Mesendoderm (in vitro differentiated cells): ENCODE measurements at regions not wholly inside any gene's neighbourhood (a gene's known extent, or its start where the extent isn't known, plus 50 kb on each side); places are given as distances from the start of the nearest gene placed in this dataset.

ENCODE experiments used
- DNase-seq: peaks from one replicate; pipeline ENCODE4 v3.0.0; 2013
- H2AK5ac ChIP-seq: 2 replicates; pipeline ENCODE4 v1.6.1; 2013; ENCODE audit warnings: low read length, inconsistent platforms
- H2BK120ac ChIP-seq: 2 replicates; pipeline ENCODE4 v1.6.1; 2013; ENCODE audit warnings: low read depth, mild to moderate bottlenecking, low read length, moderate library complexity, mixed read lengths
- H2BK15ac ChIP-seq: replicated peaks from 2 replicates; pipeline ENCODE4 v1.6.1; 2013; ENCODE audit warnings: low read depth, mild to moderate bottlenecking, moderate library complexity
- H2BK5ac ChIP-seq: 2 replicates; pipeline ENCODE4 v1.6.1; 2013; ENCODE audit warnings: low read length, inconsistent platforms
- H3K18ac ChIP-seq: 2 replicates; pipeline ENCODE4 v1.6.1; 2013; ENCODE audit warnings: mild to moderate bottlenecking, low read length, mixed read lengths
- H3K23ac ChIP-seq: one replicate; pipeline ENCODE4 v1.6.1; 2013; ENCODE audit warnings: low read length
- H3K27ac ChIP-seq: 2 replicates; pipeline ENCODE4 v1.5.1; 2013; ENCODE audit warnings: low read depth, mild to moderate bottlenecking, inconsistent platforms, low read length, moderate library complexity
- H3K27me3 ChIP-seq: 2 replicates; pipeline ENCODE4 v1.6.1; 2013; ENCODE audit warnings: low read length, control low read depth, mild to moderate bottlenecking, inconsistent platforms; ENCODE audit not compliant: insufficient read depth, poor library complexity
- H3K36me3 ChIP-seq: 2 replicates; pipeline ENCODE4 v1.6.1; 2013; ENCODE audit warnings: low read length, inconsistent platforms; ENCODE audit not compliant: control insufficient read depth, insufficient read depth
- H3K4ac ChIP-seq: one replicate; pipeline ENCODE4 v1.6.1; 2013; ENCODE audit warnings: low read depth, mild to moderate bottlenecking, low read length, moderate library complexity
- H3K4me1 ChIP-seq: 2 replicates; pipeline ENCODE4 v1.6.1; 2013; ENCODE audit warnings: low read depth, low read length, inconsistent platforms; ENCODE audit not compliant: control insufficient read depth
- H3K4me2 ChIP-seq: 2 replicates; pipeline ENCODE4 v1.6.1; 2013; ENCODE audit warnings: low read length
- H3K4me3 ChIP-seq: 2 replicates; pipeline ENCODE4 v1.5.1; 2013; ENCODE audit warnings: mild to moderate bottlenecking, low read length
- H3K56ac ChIP-seq: one replicate; pipeline ENCODE4 v1.6.1; 2013; ENCODE audit warnings: low read length
- H3K79me1 ChIP-seq: 2 replicates; pipeline ENCODE4 v1.6.1; 2013; ENCODE audit warnings: low read length, inconsistent platforms
- H3K79me2 ChIP-seq: 2 replicates; pipeline ENCODE4 v1.6.1; 2013; ENCODE audit warnings: mild to moderate bottlenecking, low read length; ENCODE audit not compliant: control insufficient read depth, insufficient read depth
- H3K9ac ChIP-seq: 2 replicates; pipeline ENCODE4 v1.6.1; 2013; ENCODE audit warnings: low read length, inconsistent platforms
- H4K5ac ChIP-seq: one replicate; pipeline ENCODE4 v1.6.1; 2013; ENCODE audit warnings: low read length
- H4K8ac ChIP-seq: one replicate; pipeline ENCODE4 v1.6.1; 2013; ENCODE audit warnings: low read depth, mild to moderate bottlenecking, control low read depth, low read length, moderate library complexity
- WGBS: extraction: QIAGEN DNeasy Blood & Tissue Kit; methylation state at CpG from one replicate; pipeline ENCODE4 v1.1.7; 2013; ENCODE audit warnings: low lambda C conversion rate, missing lambda C conversion rate; ENCODE audit not compliant: insufficient coverage; ENCODE audit errors: extremely low coverage; 5-methylcytosine and 5-hydroxymethylcytosine counted together

GRCh38 chr1:203926025-203926540 is 64.7 kb downstream of the SNRPE start:
- no peak overlapping the region for H3K9ac ChIP-seq
- no CpG with 5 or more reads among the region's 6 CpGs for WGBS
- no peak overlapping the region for H3K4ac ChIP-seq
- no peaks in the 10 kb centered on the region for H3K27me3 ChIP-seq
- H3K56ac ChIP-seq: no peak overlapping the region
- H3K4me1 ChIP-seq: no peaks in the 10 kb centered on the region
- no peak overlapping the region for H2BK5ac ChIP-seq
- no peak overlapping the region for H2AK5ac ChIP-seq
- H3K79me2 ChIP-seq: no peaks in the 10 kb centered on the region
- no peaks in the 10 kb centered on the region for H3K36me3 ChIP-seq
- no peak for DNase-seq
- H2BK120ac ChIP-seq: no peak overlapping the region
- no peak overlapping the region for H3K23ac ChIP-seq
- no peak overlapping the region for H4K5ac ChIP-seq
- H2BK15ac ChIP-seq: no peak overlapping the region
- no peak overlapping the region for H3K27ac ChIP-seq
- no peaks in the 10 kb centered on the region for H3K79me1 ChIP-seq
- no peak overlapping the region for H3K4me2 ChIP-seq
- H3K4me3 ChIP-seq: no peak overlapping the region
- no peak overlapping the region for H3K18ac ChIP-seq
- no peak overlapping the region for H4K8ac ChIP-seq

GRCh38 chr1:203929741-203930309 is 68.4 kb downstream of the SNRPE start:
- Histone ChIP-seq H3K4me3 (no peak overlapping the region), H3K27ac (no peak overlapping the region), H3K18ac (no peak overlapping the region), H2BK5ac (no peak overlapping the region), H3K56ac (no peak overlapping the region), H3K23ac (no peak overlapping the region), H3K4ac (no peak overlapping the region), H2AK5ac (no peak overlapping the region), H3K9ac (no peak overlapping the region), H2BK15ac (no peak overlapping the region), H3K36me3 (no peaks in the 10 kb centered on the region), H2BK120ac (no peak overlapping the region), H3K27me3 (no peaks in the 10 kb centered on the region), H4K5ac (no peak overlapping the region), H4K8ac (no peak overlapping the region), H3K79me2 (no peaks in the 10 kb centered on the region), H3K4me1 (no peaks in the 10 kb centered on the region), H3K4me2 (no peak overlapping the region), H3K79me1 (no peaks in the 10 kb centered on the region)
- no CpG with 5 or more reads among the region's 4 CpGs for WGBS
- DNase-seq: no peak

GRCh38 chr1:203930342-203930741 is 68.9 kb downstream of the SNRPE start:
- no peak overlapping the region for H2AK5ac ChIP-seq
- no peaks in the 10 kb centered on the region for H3K4me1 ChIP-seq
- H3K79me2 ChIP-seq: no peaks in the 10 kb centered on the region
- H3K56ac ChIP-seq: no peak overlapping the region
- H3K79me1 ChIP-seq: no peaks in the 10 kb centered on the region
- H3K23ac ChIP-seq: no peak overlapping the region
- no peaks in the 10 kb centered on the region for H3K27me3 ChIP-seq
- no peak overlapping the region for H3K4me2 ChIP-seq
- H4K5ac ChIP-seq: no peak overlapping the region
- no peak for DNase-seq
- WGBS: no CpG with 5 or more reads among the region's 3 CpGs
- H3K27ac ChIP-seq: no peak overlapping the region
- H2BK120ac ChIP-seq: no peak overlapping the region
- H2BK5ac ChIP-seq: no peak overlapping the region
- H3K18ac ChIP-seq: no peak overlapping the region
- no peaks in the 10 kb centered on the region for H3K36me3 ChIP-seq
- no peak overlapping the region for H3K9ac ChIP-seq
- no peak overlapping the region for H3K4ac ChIP-seq
- no peak overlapping the region for H4K8ac ChIP-seq
- H3K4me3 ChIP-seq: no peak overlapping the region
- no peak overlapping the region for H2BK15ac ChIP-seq

- Histone ChIP-seq H3K27ac (no peak overlapping the region), H3K79me2 (no peaks in the 10 kb centered on the region), H3K23ac (no peak overlapping the region), H3K18ac (no peak overlapping the region), H3K4ac (no peak overlapping the region), H3K36me3 (no peaks in the 10 kb centered on the region), H3K9ac (no peak overlapping the region), H2BK120ac (no peak overlapping the region), H3K4me1 (no peaks in the 10 kb centered on the region), H3K79me1 (no peaks in the 10 kb centered on the region), H3K4me2 (no peak overlapping the region), H4K8ac (no peak overlapping the region), H4K5ac (no peak overlapping the region), H2AK5ac (no peak overlapping the region), H3K4me3 (no peak overlapping the region), H2BK5ac (no peak overlapping the region), H3K56ac (no peak overlapping the region), H3K27me3 (no peaks in the 10 kb centered on the region), H2BK15ac (no peak overlapping the region)
- no CpG with 5 or more reads among the region's 2 CpGs for WGBS
- DNase-seq: no peak
These were observed 70.6 kb downstream of the SNRPE start for GRCh38 chr1:203931953-203932352.

- no peak overlapping the region for H2AK5ac ChIP-seq
- no peak overlapping the region for H2BK15ac ChIP-seq
- H4K8ac ChIP-seq: no peak overlapping the region
- H2BK120ac ChIP-seq: no peak overlapping the region
- no peak overlapping the region for H3K23ac ChIP-seq
- H3K79me2 ChIP-seq: no peaks in the 10 kb centered on the region
- H3K56ac ChIP-seq: no peak overlapping the region
- H3K79me1 ChIP-seq: no peaks in the 10 kb centered on the region
- no peak for DNase-seq
- H3K36me3 ChIP-seq: no peaks in the 10 kb centered on the region
- no peak overlapping the region for H3K18ac ChIP-seq
- H3K27me3 ChIP-seq: no peaks in the 10 kb centered on the region
- no CpG with 5 or more reads among the region's 3 CpGs for WGBS
- no peak overlapping the region for H3K4me2 ChIP-seq
- H4K5ac ChIP-seq: no peak overlapping the region
- no peak overlapping the region for H2BK5ac ChIP-seq
- H3K9ac ChIP-seq: no peak overlapping the region
- H3K4me1 ChIP-seq: no peaks in the 10 kb centered on the region
- no peak overlapping the region for H3K4ac ChIP-seq
- no peak overlapping the region for H3K27ac ChIP-seq
- H3K4me3 ChIP-seq: no peak overlapping the region
These were observed 71.2 kb downstream of the SNRPE start for GRCh38 chr1:203932556-203932955.

- no peaks in the 10 kb centered on the region for H3K4me1 ChIP-seq
- DNase-seq: peak; percentile 44
- H2AK5ac ChIP-seq: no peak overlapping the region
- no peaks in the 10 kb centered on the region for H3K36me3 ChIP-seq
- no peak overlapping the region for H3K18ac ChIP-seq
- H3K79me1 ChIP-seq: no peaks in the 10 kb centered on the region
- no peak overlapping the region for H3K27ac ChIP-seq
- H3K27me3 ChIP-seq: no peaks in the 10 kb centered on the region
- no peak overlapping the region for H4K5ac ChIP-seq
- no peak overlapping the region for H3K4me2 ChIP-seq
- no peak overlapping the region for H2BK5ac ChIP-seq
- no peak overlapping the region for H4K8ac ChIP-seq
- WGBS: no CpG with 5 or more reads among the region's 3 CpGs
- no peak overlapping the region for H3K9ac ChIP-seq
- H2BK120ac ChIP-seq: no peak overlapping the region
- H3K56ac ChIP-seq: no peak overlapping the region
- no peak overlapping the region for H3K4ac ChIP-seq
- H3K23ac ChIP-seq: no peak overlapping the region
- no peaks in the 10 kb centered on the region for H3K79me2 ChIP-seq
- H3K4me3 ChIP-seq: no peak overlapping the region
- no peak overlapping the region for H2BK15ac ChIP-seq
These were observed 72.6 kb downstream of the SNRPE start for GRCh38 chr1:203934027-203934426.
